GM12892 (cell line): ENCODE measurements at regions not wholly inside any gene's neighbourhood (a gene's known extent, or its start where the extent isn't known, plus 50 kb on each side); places are given as distances from the start of the nearest gene placed in this dataset.

ENCODE experiments used
- POLR2A ChIP-seq: IDR thresholded peaks from 2 replicates; pipeline ENCODE4 v1.6.1; 2011; ENCODE audit warnings: low read depth, low read length, control low read depth
- POLR2AphosphoS5 ChIP-seq: IDR thresholded peaks from 2 replicates; pipeline ENCODE4 v1.6.1; 2011; ENCODE audit warnings: low read depth, low read length, control low read depth
- TAF1 ChIP-seq: IDR thresholded peaks from 2 replicates; pipeline ENCODE4 v1.6.1; 2011; ENCODE audit warnings: low read depth, mild to moderate bottlenecking, control low read depth, low read length, borderline replicate concordance

GRCh38 chr20:19003366-19004336, 190.1 kb downstream of the SCP2D1 start:
- TF ChIP-seq POLR2AphosphoS5 (no peak), TAF1 (no peak), POLR2A (no peak)
